Gastroesophageal sphincter (tissue), 4 donors: ENCODE measurements at regions not wholly inside any gene's neighbourhood (a gene's known extent, or its start where the extent isn't known, plus 50 kb on each side); places are given as distances from the start of the nearest gene placed in this dataset.

Experiments
- ATAC-seq: fragments of 150-250 bp; one replicate; pipeline ENCODE4 v1.9.1; 2016; ENCODE audit warnings: mild to moderate bottlenecking, moderate library complexity
- H3K27ac ChIP-seq, 4 donors: fragments of 200-600 bp; sonication (generic) in 3 of 4; 1 replicate in 3 of 4; 2 replicates in 1 of 4; pipeline ENCODE4 v1.5.1; 2016 to 2019
- H3K27me3 ChIP-seq: fragments of 200-600 bp; sonication (generic); one replicate; pipeline ENCODE4 v1.5.1; 2019
- H3K36me3 ChIP-seq, 2 donors: fragments of 200-600 bp; sonication (generic); one replicate each; pipeline ENCODE4 v1.5.1; 2019; ENCODE audit warnings: control low read depth in 1 of 2
- H3K4me1 ChIP-seq, 3 donors: fragments of 200-600 bp; sonication (generic); 1 replicate in 2 of 3; 2 replicates in 1 of 3; pipeline ENCODE4 v1.5.1; 2016 to 2019; ENCODE audit warnings: control low read depth in 2 of 3
- H3K4me3 ChIP-seq, 2 donors: fragments of 200-600 bp; sonication (generic); one replicate each; pipeline ENCODE4 v1.5.1; 2019; ENCODE audit warnings: mild to moderate bottlenecking in 1 of 2, moderate library complexity in 1 of 2
- H3K9me3 ChIP-seq, 3 donors: fragments of 200-600 bp; sonication (generic); one replicate each; pipeline ENCODE4 v1.5.1; 2017 to 2019; ENCODE audit warnings: control low read depth in 2 of 3
- CTCF ChIP-seq, 4 experiments: fragments of 200-600 bp in 2 of 4; fragments of 450-650 bp in 2 of 4; sonication (generic) in 1 of 4; IDR thresholded peaks; one replicate each; pipeline ENCODE4 v1.5.1; 2017 to 2019; ENCODE audit warnings: antibody characterized with exemption in 4 of 4, mild to moderate bottlenecking in 2 of 4, moderate library complexity in 2 of 4
- EP300 ChIP-seq: sonication (generic); formaldehyde crosslinking; IDR thresholded peaks from one replicate; pipeline ENCODE4 v1.6.1; 2017; ENCODE audit warnings: antibody characterized with exemption, mild to moderate bottlenecking
- POLR2A ChIP-seq, 2 donors: fragments of 450-650 bp; IDR thresholded peaks; one replicate each; pipeline ENCODE4 v1.6.1; 2017; ENCODE audit warnings: antibody characterized with exemption in 2 of 2, mild to moderate bottlenecking in 2 of 2, moderate library complexity in 1 of 2
- POLR2AphosphoS5 ChIP-seq: sonication (generic); formaldehyde crosslinking; IDR thresholded peaks from one replicate; pipeline ENCODE4 v1.6.1; 2017; ENCODE audit warnings: antibody characterized with exemption
- WGBS, 2 donors: methylation state at CpG; one replicate each; pipeline ENCODE4 v1.1.5; 2018; ENCODE audit warnings: low coverage in 1 of 2; 5-methylcytosine and 5-hydroxymethylcytosine counted together

- no peak for TF ChIP-seq POLR2AphosphoS5
- TF ChIP-seq POLR2A (IDR thresholded peaks at IDR 0.05) = no peak
- no peak for TF ChIP-seq EP300
- no peak for TF ChIP-seq CTCF (IDR thresholded peaks at IDR 0.05)
- Histone ChIP-seq H3K4me3 (no peak overlapping the region), H3K4me1 (no peaks in the 10 kb centered on the region), H3K9me3 (no peaks in the 10 kb centered on the region), H3K36me3 (no peaks in the 10 kb centered on the region), H3K27me3 (peaks cover 44% of the 10 kb centered on the region), H3K27ac (no peak overlapping the region)
- WGBS, 2 donors = 10 to 100% methylated on average over 1 of the region's 5 CpGs
- no peak for ATAC-seq
These were observed 380.7 kb downstream of the TCERG1L start for GRCh38 chr10:130930821-130931220.

- WGBS, 2 donors = 42 to 53% methylated on average over 2 to 4 of the region's 7 CpGs
- Histone ChIP-seq H3K27me3 (peaks cover 45% of the 10 kb centered on the region), H3K9me3 (no peaks in the 10 kb centered on the region), H3K4me3 (no peak overlapping the region), H3K27ac (no peak overlapping the region), H3K36me3 (no peaks in the 10 kb centered on the region), H3K4me1 (no peaks in the 10 kb centered on the region)
- TF ChIP-seq CTCF (IDR thresholded peaks at IDR 0.05) (no peak), EP300 (no peak), POLR2A (IDR thresholded peaks at IDR 0.05) (no peak), POLR2AphosphoS5 (no peak)
- ATAC-seq = no peak
These were observed 380.3 kb downstream of the TCERG1L start for GRCh38 chr10:130931256-130931655.

GRCh38 chr10:130932326-130933007 lies 379.1 kb downstream of the TCERG1L start:
- Histone ChIP-seq H3K4me3 (no peak overlapping the region), H3K4me1 (no peaks in the 10 kb centered on the region), H3K27me3 (peaks cover 39% of the 10 kb centered on the region), H3K36me3 (no peaks in the 10 kb centered on the region), H3K9me3 (no peaks in the 10 kb centered on the region), H3K27ac (no peak overlapping the region)
- ATAC-seq = no peak
- WGBS, 2 donors = 64% methylated on average over 14 of the region's 15 CpGs; no CpG with 5 or more reads in 1 of the 2 donors
- no peak for TF ChIP-seq EP300
- TF ChIP-seq CTCF (IDR thresholded peaks at IDR 0.05) = no peak
- TF ChIP-seq POLR2A (IDR thresholded peaks at IDR 0.05) = no peak
- TF ChIP-seq POLR2AphosphoS5 = no peak

GRCh38 chr10:130933008-130933390 lies 378.5 kb downstream of the TCERG1L start:
- 80 to 88% methylated on average over 4 to 5 of the region's 5 CpGs for WGBS, 2 donors
- Histone ChIP-seq H3K36me3 (no peaks in the 10 kb centered on the region), H3K9me3 (no peaks in the 10 kb centered on the region)

More at GRCh38 chr10:130933008-130933390, 378.5 kb downstream of the TCERG1L start:
- TF ChIP-seq EP300 (no peak), POLR2AphosphoS5 (no peak), POLR2A (IDR thresholded peaks at IDR 0.05) (no peak), CTCF (IDR thresholded peaks at IDR 0.05) (no peak)
- no peak for ATAC-seq
- no peak overlapping the region for H3K4me3 ChIP-seq
- peaks cover 44% of the 10 kb centered on the region for H3K27me3 ChIP-seq
- no peaks in the 10 kb centered on the region for H3K4me1 ChIP-seq
- H3K27ac ChIP-seq = no peak overlapping the region
